ENCODE measurements at regions not wholly inside any gene's neighbourhood (a gene's known extent, or its start where the extent isn't known, plus 50 kb on each side); places are given as distances from the start of the nearest gene placed in this dataset.

GRCh38 chr2:103462101-103462500 lies 700.3 kb downstream of the TMEM182 start:
- H3K36me3 ChIP-seq, result no peaks in the 10 kb centered on the region
- H3K27ac ChIP-seq, result no peak overlapping the region
- no peaks in the 10 kb centered on the region for H3K4me1 ChIP-seq
- DNase-seq, result no peak
- ATAC-seq, result no peak
- H3K9me3 ChIP-seq, result peaks cover 0 to 3% of the 10 kb centered on the region in 2 donors
- intact Hi-C loops (cut with DNase I), result no loop called here
- no peak overlapping the region for H3K4me3 ChIP-seq
- H3K27me3 ChIP-seq, result no peaks in the 10 kb centered on the region
- no peak for TF ChIP-seq CTCF (IDR thresholded peaks at IDR 0.05)

GRCh38 chr2:103462712-103463111 lies 700.9 kb downstream of the TMEM182 start:
- Histone ChIP-seq H3K27ac (no peak overlapping the region), H3K4me3 (no peak overlapping the region), H3K9me3 (peaks cover 0 to 3% of the 10 kb centered on the region in 2 donors), H3K27me3 (no peaks in the 10 kb centered on the region), H3K4me1 (no peaks in the 10 kb centered on the region), H3K36me3 (no peaks in the 10 kb centered on the region)
- TF ChIP-seq CTCF (IDR thresholded peaks at IDR 0.05), result no peak
- ATAC-seq, result no peak
- no peak for DNase-seq
- intact Hi-C loops (cut with DNase I), result no loop called here

GRCh38 chr2:103464831-103465230 lies 703.0 kb downstream of the TMEM182 start:
- Histone ChIP-seq H3K27ac (no peak overlapping the region), H3K36me3 (no peaks in the 10 kb centered on the region), H3K4me1 (no peaks in the 10 kb centered on the region), H3K9me3 (peaks cover 0 to 3% of the 10 kb centered on the region in 2 donors), H3K27me3 (no peaks in the 10 kb centered on the region), H3K4me3 (no peak overlapping the region)
- no peak for DNase-seq
- intact Hi-C loops (cut with DNase I), result no loop called here
- no peak for TF ChIP-seq CTCF (IDR thresholded peaks at IDR 0.05)
- no peak for ATAC-seq

GRCh38 chr2:103469800-103470199 lies 708.0 kb downstream of the TMEM182 start:
- no peak for TF ChIP-seq CTCF (IDR thresholded peaks at IDR 0.05)
- Histone ChIP-seq H3K4me1 (no peaks in the 10 kb centered on the region), H3K27me3 (no peaks in the 10 kb centered on the region), H3K27ac (no peak overlapping the region), H3K36me3 (no peaks in the 10 kb centered on the region), H3K9me3 (peaks cover 0 to 2% of the 10 kb centered on the region in 2 donors), H3K4me3 (no peak overlapping the region)
- intact Hi-C loops (cut with DNase I), result no loop called here
- no peak for ATAC-seq
- no peak for DNase-seq

- TF ChIP-seq CTCF (IDR thresholded peaks at IDR 0.05), result no peak
- H3K9me3 ChIP-seq, result no peaks in the 10 kb centered on the region
- intact Hi-C loops (cut with DNase I), result no loop called here
- DNase-seq, result no peak
- no peaks in the 10 kb centered on the region for H3K4me1 ChIP-seq
- no peak overlapping the region for H3K4me3 ChIP-seq
- ATAC-seq, result no peak
- H3K27ac ChIP-seq, result no peak overlapping the region
- H3K27me3 ChIP-seq, result no peaks in the 10 kb centered on the region
- H3K36me3 ChIP-seq, result no peaks in the 10 kb centered on the region
Observed at GRCh38 chr2:103484906-103485305, 723.1 kb downstream of the TMEM182 start.

Data from left lung (tissue), 4 donors.